A673 (cell line): ENCODE measurements at regions not wholly inside any gene's neighbourhood (a gene's known extent, or its start where the extent isn't known, plus 50 kb on each side); places are given as distances from the start of the nearest gene placed in this dataset.

Experiments used
- BruUV-seq: library from RNA; stranded (reverse); fragments of 400-500 nt; replicated peaks from 2 replicates; lab custom pipeline; 2021; lab: Mats Ljungman, UMichigan
- CTCF ChIA-PET: fragments of 300-600 bp; sonication (Branson Sonifier 250); formaldehyde crosslinking; loops from one replicate; lab custom pipeline; 2022; ENCODE audit warnings: antibody characterized with exemption; lab: Charles Lee
- POLR2A ChIA-PET: fragments of 300-600 bp; sonication (Branson Sonifier 250); formaldehyde crosslinking; loops from one replicate; lab custom pipeline; 2022; ENCODE audit warnings: antibody characterized with exemption; ENCODE audit not compliant: low non-redundant PET; lab: Charles Lee
- DNase-seq: peaks from one replicate; pipeline ENCODE4 v3.0.0-alpha.2; 2015; ENCODE audit warnings: low spot score
- H3K27ac ChIP-seq: fragments of 200-600 bp; sonication (generic); 2 replicates; pipeline ENCODE4 v1.5.1; 2016; ENCODE audit warnings: mixed run types, low read depth, mild to moderate bottlenecking, mixed read lengths, antibody characterized with exemption, low read length; ENCODE audit not compliant: poor library complexity, severe bottlenecking
- H3K27me3 ChIP-seq: fragments of 200-600 bp; sonication (generic); replicated peaks from 2 replicates; pipeline ENCODE4 v1.6.1; 2017; ENCODE audit warnings: mixed run types, low read depth, mild to moderate bottlenecking, mixed read lengths, antibody characterized with exemption, low read length; ENCODE audit not compliant: insufficient read depth, poor library complexity
- H3K36me3 ChIP-seq: fragments of 200-600 bp; sonication (generic); 2 replicates; pipeline ENCODE4 v1.6.1; 2016; ENCODE audit warnings: mixed run types, mild to moderate bottlenecking, mixed read lengths, antibody characterized with exemption, low read length; ENCODE audit not compliant: insufficient read depth, poor library complexity, severe bottlenecking
- H3K4me1 ChIP-seq: fragments of 200-600 bp; sonication (generic); 2 replicates; pipeline ENCODE4 v1.6.1; 2017; ENCODE audit warnings: mixed run types, mild to moderate bottlenecking, mixed read lengths, antibody characterized with exemption, low read length; ENCODE audit not compliant: insufficient read depth, poor library complexity, severe bottlenecking
- H3K4me3 ChIP-seq: fragments of 200-600 bp; sonication (generic); 2 replicates; pipeline ENCODE4 v1.5.1; 2016; ENCODE audit warnings: low read depth, mixed run types, mild to moderate bottlenecking, mixed read lengths, low read length; ENCODE audit not compliant: poor library complexity, severe bottlenecking
- H3K9me3 ChIP-seq: fragments of 200-600 bp; sonication (generic); 2 replicates; pipeline ENCODE4 v1.6.1; 2016; ENCODE audit warnings: mixed run types, low read depth, mild to moderate bottlenecking, mixed read lengths, antibody characterized with exemption, low read length; ENCODE audit not compliant: poor library complexity, severe bottlenecking
- EZH2 ChIP-seq: fragments of 200-600 bp; sonication (generic); IDR thresholded peaks from 2 replicates; pipeline ENCODE4 v1.6.1; 2017; ENCODE audit warnings: borderline replicate concordance, low read depth, mild to moderate bottlenecking, mixed read lengths, antibody characterized with exemption, low read length; ENCODE audit not compliant: poor library complexity, severe bottlenecking
- intact Hi-C: fragments of 100-400 bp; cut with micrococcal nuclease; formaldehyde crosslinking; loops from one replicate; pipeline ENCODE4 v1.10.0; 2022; ENCODE audit not compliant: unreplicated experiment
- TF ChIP-seq, protein P1 (sequence below): fragments of 300-800, 200-600 bp; sonication (generic); conservative IDR thresholded peaks from 2 replicates; pipeline ENCODE4 v1.5.1; 2017; ENCODE audit warnings: low read depth, mild to moderate bottlenecking, antibody characterized with exemption, low read length, moderate library complexity, mixed read lengths

DNA sequence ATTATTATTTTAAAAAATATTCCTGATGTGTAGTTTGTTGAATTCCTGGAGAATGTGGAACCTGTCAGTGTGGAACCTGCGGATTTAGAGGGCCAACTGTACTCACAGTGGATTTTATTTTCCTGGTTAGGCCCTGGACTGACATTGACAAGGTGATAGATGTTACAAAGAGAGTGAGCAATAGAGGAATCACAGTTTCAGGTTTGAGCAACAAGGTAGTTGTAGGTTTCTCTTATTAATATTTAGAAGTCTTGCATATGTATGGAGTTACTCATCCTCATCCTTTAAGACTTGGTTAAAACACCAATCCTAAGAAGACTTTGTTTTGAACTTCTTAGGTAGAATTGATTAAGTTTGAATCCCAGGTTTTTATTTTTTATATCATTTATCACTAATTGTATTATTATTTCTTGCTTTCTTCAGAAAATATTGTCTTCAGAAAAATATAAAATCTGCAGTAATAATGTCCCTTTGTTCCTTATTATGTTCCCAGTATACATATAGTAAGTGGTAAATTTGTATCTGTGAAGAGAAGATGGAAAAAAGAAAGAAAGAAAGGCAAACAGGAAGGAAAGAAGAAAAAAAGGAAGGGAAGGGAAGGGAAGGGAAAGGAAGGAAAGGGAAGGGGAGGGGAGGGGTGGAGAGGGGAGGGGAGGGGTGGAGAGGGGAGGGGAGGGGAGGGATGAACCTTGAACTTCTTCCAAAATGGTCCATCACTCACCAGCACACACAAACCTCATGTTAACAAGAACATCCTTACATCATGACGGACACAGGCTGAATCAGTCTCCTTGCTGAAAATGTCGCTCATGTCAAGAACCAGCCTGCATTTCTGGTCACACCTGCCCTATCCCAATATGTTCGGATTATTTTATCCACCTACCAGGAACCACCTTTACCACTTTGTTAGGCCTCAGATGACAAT lies 867.2 kb downstream of the CDH11 start:
- H3K27ac ChIP-seq: no peak overlapping the region
- DNase-seq: no peak
- H3K27me3 ChIP-seq: no peaks in the 10 kb centered on the region
- BruUV-seq: no TSS peak
- no peaks in the 10 kb centered on the region for H3K36me3 ChIP-seq
- no peaks in the 10 kb centered on the region for H3K4me1 ChIP-seq
- no peak overlapping the region for H3K4me3 ChIP-seq
- POLR2A ChIA-PET: no interaction called here
- CTCF ChIA-PET: no interaction called here
- TF ChIP-seq, protein P1, sequence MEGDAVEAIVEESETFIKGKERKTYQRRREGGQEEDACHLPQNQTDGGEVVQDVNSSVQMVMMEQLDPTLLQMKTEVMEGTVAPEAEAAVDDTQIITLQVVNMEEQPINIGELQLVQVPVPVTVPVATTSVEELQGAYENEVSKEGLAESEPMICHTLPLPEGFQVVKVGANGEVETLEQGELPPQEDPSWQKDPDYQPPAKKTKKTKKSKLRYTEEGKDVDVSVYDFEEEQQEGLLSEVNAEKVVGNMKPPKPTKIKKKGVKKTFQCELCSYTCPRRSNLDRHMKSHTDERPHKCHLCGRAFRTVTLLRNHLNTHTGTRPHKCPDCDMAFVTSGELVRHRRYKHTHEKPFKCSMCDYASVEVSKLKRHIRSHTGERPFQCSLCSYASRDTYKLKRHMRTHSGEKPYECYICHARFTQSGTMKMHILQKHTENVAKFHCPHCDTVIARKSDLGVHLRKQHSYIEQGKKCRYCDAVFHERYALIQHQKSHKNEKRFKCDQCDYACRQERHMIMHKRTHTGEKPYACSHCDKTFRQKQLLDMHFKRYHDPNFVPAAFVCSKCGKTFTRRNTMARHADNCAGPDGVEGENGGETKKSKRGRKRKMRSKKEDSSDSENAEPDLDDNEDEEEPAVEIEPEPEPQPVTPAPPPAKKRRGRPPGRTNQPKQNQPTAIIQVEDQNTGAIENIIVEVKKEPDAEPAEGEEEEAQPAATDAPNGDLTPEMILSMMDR: no peak
- TF ChIP-seq EZH2: no peak
- intact Hi-C loops: no loop called here
- no peaks in the 10 kb centered on the region for H3K9me3 ChIP-seq

DNA sequence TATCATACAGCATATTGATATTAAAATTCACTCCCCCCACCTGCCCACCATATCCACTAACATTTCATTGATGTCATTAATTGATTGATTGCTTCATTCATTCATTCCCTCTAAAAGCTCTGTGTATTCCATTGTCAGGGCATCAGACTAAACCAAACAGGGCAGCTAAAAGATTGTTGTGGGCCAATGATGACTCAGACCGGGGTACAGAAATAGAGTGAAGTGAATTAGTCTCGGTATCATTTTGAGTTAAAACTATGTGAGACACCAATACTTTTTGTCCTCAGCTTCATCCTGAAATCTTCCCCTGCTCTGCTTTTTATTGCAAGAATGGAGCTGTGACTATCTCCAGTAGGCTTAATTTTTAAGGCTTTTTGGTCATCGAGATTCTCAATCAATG lies 868.3 kb downstream of the CDH11 start:
- Histone ChIP-seq H3K4me1 (no peaks in the 10 kb centered on the region), H3K27me3 (no peaks in the 10 kb centered on the region), H3K36me3 (no peaks in the 10 kb centered on the region), H3K27ac (no peak overlapping the region), H3K9me3 (no peaks in the 10 kb centered on the region), H3K4me3 (no peak overlapping the region)
- TF ChIP-seq EZH2: no peak
- TF ChIP-seq, protein P1: no peak
- POLR2A ChIA-PET: no interaction called here
- intact Hi-C loops: no loop called here
- CTCF ChIA-PET: no interaction called here
- no peak for DNase-seq
- no TSS peak for BruUV-seq

DNA sequence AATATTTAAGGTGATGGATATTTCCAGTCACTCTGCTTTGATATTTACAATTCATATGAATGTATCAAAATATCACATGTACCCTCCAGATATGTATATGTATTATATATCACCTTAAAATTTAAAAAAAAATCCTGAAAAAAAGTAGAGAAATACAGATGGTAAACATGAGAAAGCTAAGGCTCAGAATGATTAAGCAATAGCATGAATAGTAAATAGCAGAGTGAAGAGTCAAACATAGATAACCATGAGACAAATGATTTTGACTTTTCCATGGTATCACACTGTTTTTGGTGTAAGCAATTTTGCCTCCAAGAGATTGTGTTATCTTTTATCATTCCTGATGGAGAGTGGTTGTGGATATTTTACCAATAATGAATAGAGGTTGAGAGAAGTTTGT lies 868.8 kb downstream of the CDH11 start:
- no TSS peak for BruUV-seq
- POLR2A ChIA-PET: no interaction called here
- TF ChIP-seq, protein P1: no peak
- no peak for TF ChIP-seq EZH2
- Histone ChIP-seq H3K9me3 (no peaks in the 10 kb centered on the region), H3K4me1 (no peaks in the 10 kb centered on the region), H3K27ac (no peak overlapping the region), H3K4me3 (no peak overlapping the region), H3K27me3 (no peaks in the 10 kb centered on the region), H3K36me3 (no peaks in the 10 kb centered on the region)
- DNase-seq: no peak
- intact Hi-C loops: no loop called here
- CTCF ChIA-PET: no interaction called here
